Neural crest cell (in vitro differentiated cells): ENCODE measurements at regions not wholly inside any gene's neighbourhood (a gene's known extent, or its start where the extent isn't known, plus 50 kb on each side); places are given as distances from the start of the nearest gene placed in this dataset.
"Not testable (repeated sequence)": the region's sequence is repeated elsewhere in the genome, so short reads cannot be mapped to it uniquely, and the experiment has no call there.

Source experiments
- DNase-seq: peaks from one replicate; pipeline ENCODE4 v3.0.0; 2021; ENCODE audit warnings: low read depth, mixed read lengths, low spot score
- H3K27ac Mint-ChIP-seq: one replicate; pipeline ENCODE4 v1.8.0; 2021; ENCODE audit warnings: mild to moderate bottlenecking, mixed read lengths; ENCODE audit not compliant: unreplicated experiment
- H3K27me3 Mint-ChIP-seq: 2 replicates; pipeline ENCODE4 v1.8.0; 2021; ENCODE audit warnings: low read depth, mild to moderate bottlenecking, mixed read lengths
- H3K36me3 Mint-ChIP-seq: 2 replicates; pipeline ENCODE4 v1.8.0; 2021; ENCODE audit warnings: low read depth, mild to moderate bottlenecking, mixed read lengths
- H3K4me1 Mint-ChIP-seq: 2 replicates; pipeline ENCODE4 v1.8.0; 2021; ENCODE audit warnings: mixed read lengths
- H3K4me3 Mint-ChIP-seq: one replicate; pipeline ENCODE4 v1.8.0; 2021; ENCODE audit warnings: mild to moderate bottlenecking, mixed read lengths
- H3K9me3 Mint-ChIP-seq: 2 replicates; pipeline ENCODE4 v1.8.0; 2021; ENCODE audit warnings: mixed read lengths
- TF ChIP-seq, protein P1 (sequence below): fragments of 200-600 bp; sonication (generic); conservative IDR thresholded peaks from 2 replicates; pipeline ENCODE4 v1.5.0; 2021; ENCODE audit warnings: antibody characterized with exemption, mild to moderate bottlenecking

DNA sequence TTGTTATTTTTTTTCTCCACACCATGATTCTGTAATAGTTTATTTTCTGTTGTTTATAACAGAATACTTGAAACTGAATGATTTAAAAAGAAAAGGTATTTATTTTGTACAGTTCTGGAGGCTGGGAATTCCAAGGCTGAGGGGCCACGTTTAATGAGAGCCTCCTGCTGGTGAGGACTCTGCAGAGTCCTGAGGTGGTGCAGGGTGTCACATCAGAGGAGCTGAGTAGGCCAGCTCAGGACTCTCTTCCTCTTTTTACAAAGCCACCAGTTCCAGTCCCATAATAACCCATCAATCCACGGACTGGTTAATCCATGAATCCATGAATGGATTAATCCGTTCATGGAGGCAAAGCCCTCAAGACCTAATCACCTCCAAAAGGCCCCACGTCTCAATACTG is 71.6 kb downstream of the TFAP2A start:
- H3K4me1 Mint-ChIP-seq: no peaks in the 10 kb centered on the region
- DNase-seq: no peak
- H3K27me3 Mint-ChIP-seq: no peaks in the 10 kb centered on the region
- no peaks in the 10 kb centered on the region for H3K36me3 Mint-ChIP-seq
- no peak overlapping the region for H3K4me3 Mint-ChIP-seq
- TF ChIP-seq, protein P1, sequence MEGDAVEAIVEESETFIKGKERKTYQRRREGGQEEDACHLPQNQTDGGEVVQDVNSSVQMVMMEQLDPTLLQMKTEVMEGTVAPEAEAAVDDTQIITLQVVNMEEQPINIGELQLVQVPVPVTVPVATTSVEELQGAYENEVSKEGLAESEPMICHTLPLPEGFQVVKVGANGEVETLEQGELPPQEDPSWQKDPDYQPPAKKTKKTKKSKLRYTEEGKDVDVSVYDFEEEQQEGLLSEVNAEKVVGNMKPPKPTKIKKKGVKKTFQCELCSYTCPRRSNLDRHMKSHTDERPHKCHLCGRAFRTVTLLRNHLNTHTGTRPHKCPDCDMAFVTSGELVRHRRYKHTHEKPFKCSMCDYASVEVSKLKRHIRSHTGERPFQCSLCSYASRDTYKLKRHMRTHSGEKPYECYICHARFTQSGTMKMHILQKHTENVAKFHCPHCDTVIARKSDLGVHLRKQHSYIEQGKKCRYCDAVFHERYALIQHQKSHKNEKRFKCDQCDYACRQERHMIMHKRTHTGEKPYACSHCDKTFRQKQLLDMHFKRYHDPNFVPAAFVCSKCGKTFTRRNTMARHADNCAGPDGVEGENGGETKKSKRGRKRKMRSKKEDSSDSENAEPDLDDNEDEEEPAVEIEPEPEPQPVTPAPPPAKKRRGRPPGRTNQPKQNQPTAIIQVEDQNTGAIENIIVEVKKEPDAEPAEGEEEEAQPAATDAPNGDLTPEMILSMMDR: no peak
- H3K9me3 Mint-ChIP-seq: no peaks in the 10 kb centered on the region
- no peak overlapping the region for H3K27ac Mint-ChIP-seq

DNA sequence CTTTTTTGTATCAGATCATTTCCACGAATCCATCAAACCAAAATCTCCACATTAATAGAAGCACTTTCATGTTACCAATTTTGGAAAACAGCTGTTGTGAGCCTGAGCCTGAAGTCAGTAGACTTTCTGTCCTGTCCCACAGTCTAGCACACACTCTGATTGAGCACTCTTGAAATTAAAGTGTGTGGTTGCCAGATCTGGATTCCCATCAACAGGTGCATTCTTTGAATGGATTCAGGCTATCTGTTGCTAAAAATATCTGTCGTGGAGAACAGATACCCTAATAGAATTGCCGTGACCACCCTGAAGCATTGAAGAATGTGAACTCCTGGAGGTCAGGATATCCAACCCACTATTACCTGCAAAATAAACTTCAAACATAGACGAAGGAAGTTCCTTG is 73.3 kb downstream of the TFAP2A start:
- no peaks in the 10 kb centered on the region for H3K4me1 Mint-ChIP-seq
- TF ChIP-seq, protein P1: no peak
- no peak for DNase-seq
- H3K27ac Mint-ChIP-seq: peak overlapping the region; percentile 2
- H3K27me3 Mint-ChIP-seq: no peaks in the 10 kb centered on the region
- no peaks in the 10 kb centered on the region for H3K36me3 Mint-ChIP-seq
- peaks cover 2% of the 10 kb centered on the region for H3K9me3 Mint-ChIP-seq
- H3K4me3 Mint-ChIP-seq: no peak overlapping the region

DNA sequence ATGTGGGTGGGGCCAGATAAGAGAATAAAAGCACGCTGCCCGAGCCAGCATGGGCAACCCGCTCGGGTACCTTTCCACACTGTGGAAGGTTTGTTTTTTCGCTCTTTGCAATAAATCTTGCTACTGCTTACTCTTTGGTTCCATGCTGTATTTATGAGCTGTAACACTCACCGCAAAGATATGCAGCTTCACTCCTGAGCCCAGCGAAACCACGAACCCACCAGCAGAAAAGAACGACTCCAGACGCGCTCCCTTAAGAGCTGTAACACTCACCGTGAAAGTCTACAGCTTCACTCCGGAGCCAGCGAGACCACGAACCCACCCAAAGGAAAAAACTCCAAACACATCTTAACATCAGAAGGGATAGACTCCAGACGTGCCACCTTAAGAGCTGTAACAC is 76.7 kb downstream of the TFAP2A start:
- Mint-ChIP-seq H3K36me3 (no peaks in the 10 kb centered on the region), H3K27ac (no peak overlapping the region), H3K4me1 (no peaks in the 10 kb centered on the region), H3K27me3 (no peaks in the 10 kb centered on the region), H3K9me3 (peaks cover 2% of the 10 kb centered on the region), H3K4me3 (no peak overlapping the region)
- TF ChIP-seq, protein P1: no peak
- DNase-seq: no peak

DNA sequence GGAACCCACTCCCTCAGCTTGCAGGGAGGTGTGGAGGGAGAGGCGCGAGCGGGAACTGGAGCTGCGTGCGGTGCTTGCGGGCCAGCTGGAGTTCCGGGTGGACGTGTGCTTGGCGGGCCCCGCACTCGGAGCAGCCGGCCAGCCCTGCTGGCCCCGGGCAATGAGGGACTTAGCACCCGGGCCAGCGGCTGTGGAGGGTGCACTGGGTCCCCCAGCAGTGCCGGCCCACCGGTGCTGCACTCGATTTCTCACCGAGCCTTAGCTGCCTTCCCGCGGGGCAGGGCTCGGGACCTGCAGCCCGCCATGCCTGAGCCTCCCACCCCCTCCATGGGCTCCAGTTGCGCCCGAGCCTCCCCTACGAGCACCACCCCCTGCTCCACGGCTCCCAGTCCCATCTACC is 77.5 kb downstream of the TFAP2A start:
- DNase-seq, H3K9me3 Mint-ChIP-seq, H3K27ac Mint-ChIP-seq, H3K4me3 Mint-ChIP-seq, H3K36me3 Mint-ChIP-seq, H3K4me1 Mint-ChIP-seq, H3K27me3 Mint-ChIP-seq: not testable (repeated sequence)

DNA sequence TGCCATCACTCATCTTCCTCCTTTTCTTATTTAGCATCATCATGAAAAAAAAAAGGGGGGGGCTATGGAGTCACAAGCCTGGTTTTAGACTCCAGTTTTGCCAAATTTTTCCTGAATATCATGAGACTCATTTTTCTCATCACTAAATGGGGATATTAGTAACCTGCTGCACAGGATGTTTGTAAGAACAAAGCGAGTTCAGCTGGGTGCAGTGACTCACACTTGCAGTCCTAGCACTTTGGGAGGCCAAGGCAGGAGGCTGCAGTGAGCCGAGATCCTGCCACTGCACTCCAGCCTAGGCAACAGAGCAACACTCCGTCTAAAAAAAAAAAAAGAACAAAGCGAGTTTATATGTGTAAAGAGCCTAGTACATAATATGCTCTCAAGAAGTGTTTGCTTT is 82.8 kb downstream of the TFAP2A start:
- TF ChIP-seq, protein P1: no peak
- no peak for DNase-seq

DNA sequence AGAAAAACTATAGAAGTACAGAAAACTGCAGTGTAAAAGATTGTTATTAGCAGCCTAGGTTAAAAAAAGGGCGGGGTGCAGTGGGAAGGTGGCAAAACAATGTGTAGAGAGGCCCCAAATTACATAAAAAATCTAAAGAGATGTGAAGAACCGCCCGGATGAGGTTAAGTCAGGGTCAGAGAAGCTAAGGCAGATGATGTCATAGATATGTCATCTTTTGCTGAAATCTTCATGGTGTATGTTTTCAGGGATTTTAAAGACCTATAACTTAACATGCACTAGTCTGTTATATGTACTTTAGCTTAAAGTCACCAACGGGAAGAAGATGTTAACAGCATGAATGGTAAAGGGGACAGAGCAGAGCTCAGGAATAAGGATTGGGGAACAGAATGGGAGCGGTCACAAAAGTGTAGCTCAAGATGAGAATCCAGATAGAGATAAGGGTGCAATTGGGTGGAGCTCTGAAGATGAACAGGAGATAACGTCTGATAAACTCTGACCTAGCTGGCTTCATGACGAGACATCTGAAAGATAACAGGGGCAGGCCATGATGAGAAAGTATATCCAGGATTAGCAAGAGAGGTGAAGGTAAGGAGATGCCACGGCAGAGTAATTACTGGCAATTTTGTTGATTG is 83.4 kb downstream of the TFAP2A start:
- no peaks in the 10 kb centered on the region for H3K27me3 Mint-ChIP-seq
- DNase-seq: no peak
- TF ChIP-seq, protein P1: no peak
- H3K4me3 Mint-ChIP-seq: no peak overlapping the region
- H3K36me3 Mint-ChIP-seq: no peaks in the 10 kb centered on the region
- no peaks in the 10 kb centered on the region for H3K9me3 Mint-ChIP-seq
- H3K27ac Mint-ChIP-seq: no peak overlapping the region
- H3K4me1 Mint-ChIP-seq: no peaks in the 10 kb centered on the region

More for the DNA sequence above, 82.8 kb downstream of the TFAP2A start:
- Mint-ChIP-seq H3K36me3 (no peaks in the 10 kb centered on the region), H3K4me1 (no peaks in the 10 kb centered on the region), H3K27ac (no peak overlapping the region), H3K9me3 (peaks cover 2% of the 10 kb centered on the region), H3K27me3 (no peaks in the 10 kb centered on the region), H3K4me3 (no peak overlapping the region)
